Activated CD4-positive, alpha-beta memory T cell treated with anti-CD3 and anti-CD28 coated beads for 36 hours (primary cell): ENCODE measurements at regions not wholly inside any gene's neighbourhood (a gene's known extent, or its start where the extent isn't known, plus 50 kb on each side); places are given as distances from the start of the nearest gene placed in this dataset.
"Not testable (repeated sequence)": the region's sequence is repeated elsewhere in the genome, so short reads cannot be mapped to it uniquely, and the experiment has no call there.

ENCODE experiments used
- CTCF ChIA-PET: fragments of 350-600 bp; sonication (Branson Sonifier 250); formaldehyde crosslinking; loops from one replicate; lab custom pipeline; 2021; ENCODE audit warnings: antibody characterized with exemption, inconsistent platforms; lab: Charles Lee
- POLR2A ChIA-PET: fragments of 350-600 bp; sonication (Branson Sonifier 250); formaldehyde crosslinking; loops from one replicate; lab custom pipeline; 2021; ENCODE audit warnings: antibody characterized with exemption; lab: Charles Lee
- DNase-seq: peaks from one replicate; pipeline ENCODE4 v3.0.0-alpha.2; 2020
- H3K27ac Mint-ChIP-seq: one replicate; pipeline ENCODE4 v1.8.0; 2021; ENCODE audit warnings: mixed read lengths
- H3K27me3 Mint-ChIP-seq: one replicate; pipeline ENCODE4 v1.8.0; 2021; ENCODE audit warnings: mixed read lengths
- H3K36me3 Mint-ChIP-seq: one replicate; pipeline ENCODE4 v1.8.0; 2021; ENCODE audit warnings: mixed read lengths
- H3K4me1 Mint-ChIP-seq: one replicate; pipeline ENCODE4 v1.8.0; 2021; ENCODE audit warnings: low read depth, mixed read lengths
- H3K4me3 Mint-ChIP-seq: one replicate; pipeline ENCODE4 v1.8.0; 2021; ENCODE audit warnings: mild to moderate bottlenecking, mixed read lengths
- H3K9me3 Mint-ChIP-seq: one replicate; pipeline ENCODE4 v1.8.0; 2021; ENCODE audit warnings: mixed read lengths
- intact Hi-C: fragments of 100-400 bp; cut with micrococcal nuclease; formaldehyde crosslinking; loops from one replicate; pipeline ENCODE4 v1.15.1; 2023

- no peak overlapping the region for H3K27ac Mint-ChIP-seq
- no peaks in the 10 kb centered on the region for H3K36me3 Mint-ChIP-seq
- peaks cover 2% of the 10 kb centered on the region for H3K9me3 Mint-ChIP-seq
- H3K4me1 Mint-ChIP-seq = no peaks in the 10 kb centered on the region
- DNase-seq = no peak
- intact Hi-C loops = no loop called here
- ChIA-PET POLR2A (no interaction called here), CTCF (no interaction called here)
- H3K4me3 Mint-ChIP-seq = no peak overlapping the region
- H3K27me3 Mint-ChIP-seq = no peaks in the 10 kb centered on the region
Measured at GRCh38 chr10:109341986-109342385, 581.3 kb downstream of the XPNPEP1 start.

GRCh38 chr10:109328001-109328400 lies 595.3 kb downstream of the XPNPEP1 start:
- ChIA-PET POLR2A (no interaction called here), CTCF (interaction anchor here (0.6 kb wide), 1 partner anchor 990 kb away, joined by 3 read pairs; no protein-coding TSS in a partner anchor)
- no peaks in the 10 kb centered on the region for H3K9me3 Mint-ChIP-seq
- H3K27ac Mint-ChIP-seq = no peak overlapping the region
- no peak overlapping the region for H3K4me3 Mint-ChIP-seq
- H3K4me1 Mint-ChIP-seq = no peaks in the 10 kb centered on the region
- H3K27me3 Mint-ChIP-seq = no peaks in the 10 kb centered on the region
- DNase-seq = no peak
- intact Hi-C loops = no loop called here
- no peaks in the 10 kb centered on the region for H3K36me3 Mint-ChIP-seq

- POLR2A ChIA-PET = no interaction called here
Measured at GRCh38 chr10:109327266-109327665, 596.0 kb downstream of the XPNPEP1 start.

DNA sequence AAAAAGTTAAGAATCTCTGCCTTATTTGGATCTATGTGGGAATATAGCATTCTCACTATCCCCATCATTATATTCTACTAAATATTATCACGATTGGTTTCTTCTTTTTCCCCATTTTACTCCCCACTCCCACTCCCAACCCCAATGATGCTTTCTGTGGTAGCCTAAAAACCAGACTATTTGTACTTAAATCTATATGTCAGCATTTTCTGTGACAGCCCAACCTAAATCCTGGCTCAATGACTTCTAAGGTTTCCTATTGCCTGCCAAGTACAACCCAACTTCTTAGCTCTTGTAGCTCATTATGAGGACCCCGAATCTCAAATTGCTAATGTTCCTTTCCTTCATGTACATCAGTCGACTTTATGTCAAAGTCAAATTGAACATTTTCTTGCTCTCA lies 598.6 kb downstream of the XPNPEP1 start:
- Mint-ChIP-seq H3K4me3 (no peak overlapping the region), H3K27me3 (no peaks in the 10 kb centered on the region), H3K27ac (no peak overlapping the region), H3K9me3 (peaks cover 3% of the 10 kb centered on the region), H3K36me3 (no peaks in the 10 kb centered on the region), H3K4me1 (no peaks in the 10 kb centered on the region)
- intact Hi-C loops = no loop called here
- POLR2A ChIA-PET = no interaction called here
- DNase-seq = no peak
- CTCF ChIA-PET = no interaction called here

More at GRCh38 chr10:109327266-109327665, 596.0 kb downstream of the XPNPEP1 start:
- no peaks in the 10 kb centered on the region for H3K27me3 Mint-ChIP-seq
- no peak overlapping the region for H3K4me3 Mint-ChIP-seq
- DNase-seq = no peak
- H3K4me1 Mint-ChIP-seq = no peaks in the 10 kb centered on the region
- H3K9me3 Mint-ChIP-seq = no peaks in the 10 kb centered on the region
- no peak overlapping the region for H3K27ac Mint-ChIP-seq
- CTCF ChIA-PET = no interaction called here
- no peaks in the 10 kb centered on the region for H3K36me3 Mint-ChIP-seq
- intact Hi-C loops = no loop called here

GRCh38 chr10:109317746-109318366 lies 605.5 kb downstream of the XPNPEP1 start:
- POLR2A ChIA-PET = no interaction called here

GRCh38 chr10:109314016-109314415 lies 609.3 kb downstream of the XPNPEP1 start:
- CTCF ChIA-PET, H3K27ac Mint-ChIP-seq, POLR2A ChIA-PET, H3K4me3 Mint-ChIP-seq, H3K9me3 Mint-ChIP-seq, H3K4me1 Mint-ChIP-seq, H3K36me3 Mint-ChIP-seq, H3K27me3 Mint-ChIP-seq, intact Hi-C loops, DNase-seq: not testable (repeated sequence)

More at GRCh38 chr10:109317746-109318366, 605.5 kb downstream of the XPNPEP1 start:
- DNase-seq = no peak
- intact Hi-C loops = no loop called here
- Mint-ChIP-seq H3K27ac (no peak overlapping the region), H3K36me3 (no peaks in the 10 kb centered on the region), H3K4me3 (no peak overlapping the region), H3K9me3 (peaks cover 8% of the 10 kb centered on the region), H3K4me1 (no peaks in the 10 kb centered on the region), H3K27me3 (no peaks in the 10 kb centered on the region)
- CTCF ChIA-PET = no interaction called here

DNA sequence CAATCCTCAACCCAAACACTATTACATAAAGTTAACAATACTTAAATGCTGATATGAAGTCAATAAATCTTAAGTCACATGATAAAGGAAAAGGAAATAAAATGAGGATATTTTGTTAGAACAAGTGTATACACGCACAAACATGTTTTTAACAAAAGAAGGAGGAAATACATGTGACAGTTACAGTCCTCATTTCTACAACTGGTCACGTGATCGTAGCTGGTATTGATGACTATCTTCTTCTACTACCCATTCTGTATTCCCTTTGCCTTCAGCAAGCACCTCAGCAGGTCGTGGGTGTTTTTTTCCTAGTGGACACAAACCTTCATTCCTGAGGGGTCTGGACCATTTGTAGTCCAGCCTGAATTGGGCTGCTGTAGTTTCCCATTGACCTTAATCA lies 610.8 kb downstream of the XPNPEP1 start:
- H3K36me3 Mint-ChIP-seq, CTCF ChIA-PET, intact Hi-C loops, DNase-seq, H3K4me1 Mint-ChIP-seq, H3K27ac Mint-ChIP-seq, POLR2A ChIA-PET, H3K9me3 Mint-ChIP-seq, H3K27me3 Mint-ChIP-seq, H3K4me3 Mint-ChIP-seq: not testable (repeated sequence)

- DNase-seq = no peak
- intact Hi-C loops = no loop called here
- no peak overlapping the region for H3K4me3 Mint-ChIP-seq
- H3K9me3 Mint-ChIP-seq = peaks cover 2% of the 10 kb centered on the region
- CTCF ChIA-PET = no interaction called here
- no peaks in the 10 kb centered on the region for H3K27me3 Mint-ChIP-seq
- H3K4me1 Mint-ChIP-seq = no peaks in the 10 kb centered on the region
- H3K27ac Mint-ChIP-seq = no peak overlapping the region
- POLR2A ChIA-PET = no interaction called here
- no peaks in the 10 kb centered on the region for H3K36me3 Mint-ChIP-seq
Measured at GRCh38 chr10:109308971-109309370, 614.3 kb downstream of the XPNPEP1 start.

DNA sequence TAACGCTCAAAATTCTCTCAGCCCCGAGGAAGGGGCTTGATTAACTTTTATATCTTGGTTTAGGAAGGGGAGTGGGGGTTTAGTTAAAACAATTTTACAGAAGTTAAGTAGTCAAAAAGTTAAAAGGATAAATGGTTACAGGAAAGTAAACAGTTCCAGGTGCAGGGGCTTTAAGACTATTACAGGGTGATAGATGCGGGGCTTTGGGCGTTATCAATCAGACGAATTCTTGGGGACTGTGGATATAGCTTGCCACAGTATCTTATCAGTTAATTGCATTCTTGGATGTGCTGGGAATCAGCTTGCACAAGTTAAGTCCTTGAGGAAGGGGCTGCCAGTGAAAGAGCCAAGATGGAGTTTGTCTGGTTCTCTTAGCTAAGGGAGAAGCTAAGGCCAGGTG lies 616.2 kb downstream of the XPNPEP1 start:
- intact Hi-C loops, CTCF ChIA-PET: not testable (repeated sequence)

DNA sequence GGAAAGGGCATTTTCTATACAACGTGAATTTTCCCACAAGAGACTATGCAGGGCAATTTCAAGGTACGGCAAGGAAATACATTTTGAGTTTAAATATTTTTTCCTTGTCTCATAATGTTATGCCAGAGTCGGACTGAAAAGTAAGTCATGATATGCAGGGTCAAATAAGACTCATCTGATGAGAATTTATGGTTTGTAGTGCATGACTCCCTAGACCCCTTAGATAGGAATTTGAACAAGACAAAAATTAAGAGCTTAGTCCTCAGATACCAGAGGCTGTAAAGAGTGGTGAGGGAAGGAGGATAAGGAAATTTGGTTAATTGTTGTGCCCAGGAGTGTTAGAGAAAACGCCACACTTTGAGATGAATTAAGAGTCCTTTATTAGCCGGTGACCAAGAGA lies 616.6 kb downstream of the XPNPEP1 start:
- Mint-ChIP-seq H3K36me3 (no peaks in the 10 kb centered on the region), H3K9me3 (peaks cover 2% of the 10 kb centered on the region), H3K27me3 (no peaks in the 10 kb centered on the region), H3K4me1 (no peaks in the 10 kb centered on the region), H3K4me3 (no peak overlapping the region), H3K27ac (no peak overlapping the region)
- intact Hi-C loops = no loop called here
- ChIA-PET POLR2A (no interaction called here), CTCF (no interaction called here)
- DNase-seq = no peak

More for the DNA sequence above, 616.2 kb downstream of the XPNPEP1 start:
- POLR2A ChIA-PET, H3K27ac Mint-ChIP-seq, H3K27me3 Mint-ChIP-seq, DNase-seq, H3K4me1 Mint-ChIP-seq, H3K9me3 Mint-ChIP-seq, H3K4me3 Mint-ChIP-seq, H3K36me3 Mint-ChIP-seq: not testable (repeated sequence)

DNA sequence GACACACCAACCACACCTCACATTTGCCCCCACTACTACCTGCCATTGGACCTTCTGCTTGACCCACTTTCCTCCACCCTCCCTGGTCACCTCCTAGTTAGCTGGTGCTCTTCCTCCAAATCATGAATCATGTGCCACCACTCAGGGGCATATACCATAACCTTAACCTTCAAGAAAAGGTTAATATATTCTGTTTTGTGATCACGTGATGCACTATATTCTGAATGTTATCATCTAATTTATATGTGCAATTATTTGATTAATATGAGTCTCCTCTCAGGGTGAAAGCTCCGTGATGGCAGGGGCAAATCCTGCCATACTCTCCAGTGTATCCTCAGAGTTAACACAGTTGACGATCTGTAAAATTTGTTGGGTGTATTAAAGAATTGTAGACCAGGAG lies 635.5 kb downstream of the XPNPEP1 start:
- Mint-ChIP-seq H3K4me1 (no peaks in the 10 kb centered on the region), H3K36me3 (no peaks in the 10 kb centered on the region), H3K27me3 (no peaks in the 10 kb centered on the region), H3K27ac (no peak overlapping the region), H3K9me3 (peaks cover 3% of the 10 kb centered on the region), H3K4me3 (no peak overlapping the region)
- intact Hi-C loops = no loop called here
- POLR2A ChIA-PET = no interaction called here
- no peak for DNase-seq
- CTCF ChIA-PET = no interaction called here

GRCh38 chr10:109282510-109282909 lies 640.8 kb downstream of the XPNPEP1 start:
- H3K27ac Mint-ChIP-seq = no peak overlapping the region
- POLR2A ChIA-PET = no interaction called here
- intact Hi-C loops = no loop called here
- H3K4me1 Mint-ChIP-seq = no peaks in the 10 kb centered on the region
- no peaks in the 10 kb centered on the region for H3K36me3 Mint-ChIP-seq
- CTCF ChIA-PET = no interaction called here
- no peak for DNase-seq
- no peaks in the 10 kb centered on the region for H3K9me3 Mint-ChIP-seq
- no peak overlapping the region for H3K4me3 Mint-ChIP-seq
- no peaks in the 10 kb centered on the region for H3K27me3 Mint-ChIP-seq

- Mint-ChIP-seq H3K27ac (no peak overlapping the region), H3K36me3 (no peaks in the 10 kb centered on the region), H3K4me3 (no peak overlapping the region), H3K9me3 (no peaks in the 10 kb centered on the region), H3K27me3 (no peaks in the 10 kb centered on the region), H3K4me1 (no peaks in the 10 kb centered on the region)
- intact Hi-C loops = no loop called here
- POLR2A ChIA-PET = no interaction called here
- DNase-seq = no peak
- CTCF ChIA-PET = no interaction called here
Measured at GRCh38 chr10:109281347-109281746, 642.0 kb downstream of the XPNPEP1 start.
